Testis (tissue), 2 donors: ENCODE measurements at regions not wholly inside any gene's neighbourhood (a gene's known extent, or its start where the extent isn't known, plus 50 kb on each side); places are given as distances from the start of the nearest gene placed in this dataset.

ENCODE experiments used
- POLR2A ChIP-seq: fragments of 450-650 bp; IDR thresholded peaks from one replicate; pipeline ENCODE4 v1.6.1; 2017; ENCODE audit warnings: antibody characterized with exemption, mild to moderate bottlenecking, moderate library complexity
- TF ChIP-seq, protein P1 (sequence below), 3 experiments: fragments of 450-650 bp in 2 of 3; fragments of 200-600 bp in 1 of 3; sonication (generic) in 1 of 3; IDR thresholded peaks; one replicate each; pipeline ENCODE4 v1.5.1; 2016 to 2019; ENCODE audit warnings: antibody characterized with exemption in 3 of 3, mild to moderate bottlenecking in 2 of 3, moderate library complexity in 1 of 3

DNA sequence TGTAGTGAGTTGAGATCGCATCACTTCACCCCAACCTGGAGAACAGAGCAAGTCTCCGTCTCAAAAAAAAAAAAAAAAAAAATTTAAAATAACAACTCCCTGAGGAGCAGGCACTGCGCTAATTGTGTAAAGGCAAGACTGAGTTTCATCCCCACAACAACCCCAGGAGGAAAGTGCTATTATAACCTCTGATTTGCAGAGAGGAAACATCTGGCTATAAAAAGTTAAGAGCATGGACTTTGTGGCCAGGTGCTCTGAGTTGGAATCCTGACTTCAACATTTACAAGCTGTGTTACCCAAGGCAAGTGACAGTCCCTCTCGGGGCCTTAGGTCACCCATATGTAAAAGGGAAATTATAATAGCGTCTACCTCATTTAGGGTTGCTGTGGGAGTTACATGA is 76.0 kb upstream of the MYL2 start:
- TF ChIP-seq, protein P1, sequence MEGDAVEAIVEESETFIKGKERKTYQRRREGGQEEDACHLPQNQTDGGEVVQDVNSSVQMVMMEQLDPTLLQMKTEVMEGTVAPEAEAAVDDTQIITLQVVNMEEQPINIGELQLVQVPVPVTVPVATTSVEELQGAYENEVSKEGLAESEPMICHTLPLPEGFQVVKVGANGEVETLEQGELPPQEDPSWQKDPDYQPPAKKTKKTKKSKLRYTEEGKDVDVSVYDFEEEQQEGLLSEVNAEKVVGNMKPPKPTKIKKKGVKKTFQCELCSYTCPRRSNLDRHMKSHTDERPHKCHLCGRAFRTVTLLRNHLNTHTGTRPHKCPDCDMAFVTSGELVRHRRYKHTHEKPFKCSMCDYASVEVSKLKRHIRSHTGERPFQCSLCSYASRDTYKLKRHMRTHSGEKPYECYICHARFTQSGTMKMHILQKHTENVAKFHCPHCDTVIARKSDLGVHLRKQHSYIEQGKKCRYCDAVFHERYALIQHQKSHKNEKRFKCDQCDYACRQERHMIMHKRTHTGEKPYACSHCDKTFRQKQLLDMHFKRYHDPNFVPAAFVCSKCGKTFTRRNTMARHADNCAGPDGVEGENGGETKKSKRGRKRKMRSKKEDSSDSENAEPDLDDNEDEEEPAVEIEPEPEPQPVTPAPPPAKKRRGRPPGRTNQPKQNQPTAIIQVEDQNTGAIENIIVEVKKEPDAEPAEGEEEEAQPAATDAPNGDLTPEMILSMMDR (IDR thresholded peaks at IDR 0.05) = no peak
- TF ChIP-seq POLR2A = no peak
